K562 (cell line): ENCODE measurements at regions not wholly inside any gene's neighbourhood (a gene's known extent, or its start where the extent isn't known, plus 50 kb on each side); places are given as distances from the start of the nearest gene placed in this dataset.

Source experiments
- ATAC-seq: fragments of 200-7000 bp; cut with Tn5 transposase; 3 replicates; pipeline ENCODE4 v1.9.1; 2020; ENCODE audit warnings: moderate library complexity
- BruUV-seq: library from RNA; stranded (reverse); fragments of 400-500 nt; replicated peaks from 2 replicates; lab custom pipeline; 2021; lab: Mats Ljungman, UMichigan
- CTCF ChIA-PET: fragments of 300-600 bp; formaldehyde crosslinking; extraction: SDS; loops from one replicate; lab custom pipeline; 2021; ENCODE audit warnings: low intra/inter-chr PET ratio; lab: Yijun Ruan, JAX
- POLR2A ChIA-PET: fragments of 300-600, 350-650 bp; sonication (Branson Sonifier 250); formaldehyde crosslinking; extraction: SDS; loops from one replicate; lab custom pipeline; 2021; ENCODE audit warnings: antibody characterized with exemption, inconsistent platforms; lab: Yijun Ruan, JAX
- DNase-seq, 4 experiments: peaks; one replicate each; pipeline versions ENCODE4 v3.0.0 to v3.0.0-alpha.2; 2011 to 2018; ENCODE audit warnings: low spot score in 3 of 4, mixed read lengths in 3 of 4; ENCODE audit errors: extremely low read depth in 1 of 4
- FAIRE-seq: peaks from 2 replicates; lab custom pipeline; 2011; peaks lifted over from hg19 to GRCh38; lab: Jason Lieb, UNC
- H2AFZ ChIP-seq: 2 replicates; pipeline ENCODE4 v1.6.0; 2011; ENCODE audit warnings: low read depth, low read length, control low read depth, inconsistent platforms
- H3K27ac ChIP-seq: fragments of 200-600 bp; 3 replicates; pipeline ENCODE4 v1.8.0; 2011; ENCODE audit warnings: low read depth, mild to moderate bottlenecking, control low read depth, inconsistent platforms, low read length, moderate library complexity, mixed read lengths; ENCODE audit errors: extremely low read depth
- H3K27me3 ChIP-seq, 2 experiments: fragments of 300-600 bp in 1 of 2; 2 replicates in 1 of 2; 3 replicates in 1 of 2; pipeline versions ENCODE4 v1.6.0 to v1.8.0; 2011; ENCODE audit warnings: inconsistent platforms in 2 of 2, low read length in 2 of 2, mild to moderate bottlenecking in 1 of 2, mixed read lengths in 1 of 2, moderate library complexity in 1 of 2; ENCODE audit not compliant: control insufficient read depth in 2 of 2, insufficient read depth in 2 of 2
- H3K36me3 ChIP-seq: fragments of 300-600 bp; 3 replicates; pipeline ENCODE4 v1.8.0; 2011; ENCODE audit warnings: mild to moderate bottlenecking, low read length, inconsistent platforms; ENCODE audit not compliant: control insufficient read depth, insufficient read depth
- H3K4me1 ChIP-seq, 2 experiments: fragments of 200-600 bp in 1 of 2; replicated peaks in 1 of 2; 2 replicates in 1 of 2; 3 replicates in 1 of 2; pipeline versions ENCODE4 v1.5.1 to v1.8.0; 2011; ENCODE audit warnings: inconsistent platforms in 2 of 2, low read length in 2 of 2, mild to moderate bottlenecking in 1 of 2, mixed read lengths in 1 of 2, moderate library complexity in 1 of 2; ENCODE audit not compliant: control insufficient read depth in 2 of 2, insufficient read depth in 2 of 2
- H3K4me2 ChIP-seq: 2 replicates; pipeline ENCODE4 v1.6.1; 2011; ENCODE audit warnings: low read length, control low read depth, inconsistent platforms, mixed read lengths; ENCODE audit not compliant: insufficient read depth
- H3K4me3 ChIP-seq: fragments of 200-600 bp; sonication (generic), shearing (Covaris generic); 2 replicates; pipeline ENCODE4 v1.5.1; 2016; ENCODE audit warnings: control low read depth, inconsistent platforms
- H3K79me2 ChIP-seq: fragments of 200-600 bp; 3 replicates; pipeline ENCODE4 v1.8.0; 2011; ENCODE audit warnings: low read length, inconsistent platforms; ENCODE audit not compliant: control insufficient read depth, insufficient read depth
- H3K9ac ChIP-seq, 2 experiments: 2 replicates each; pipeline versions ENCODE4 v1.6.0 to v1.6.1; 2011; ENCODE audit warnings: low read depth in 2 of 2, low read length in 2 of 2, control low read depth in 1 of 2, inconsistent platforms in 1 of 2, mild to moderate bottlenecking in 1 of 2, mixed read lengths in 1 of 2; ENCODE audit not compliant: insufficient read depth in 1 of 2
- H3K9me1 ChIP-seq: one replicate; pipeline ENCODE4 v1.6.0; 2011; ENCODE audit warnings: inconsistent platforms, mild to moderate bottlenecking, low read length, moderate library complexity; ENCODE audit not compliant: control insufficient read depth, insufficient read depth
- H3K9me3 ChIP-seq: replicated peaks from 2 replicates; pipeline ENCODE4 v1.5.1; 2011; ENCODE audit warnings: low read depth, low read length, inconsistent platforms; ENCODE audit not compliant: control insufficient read depth, insufficient read depth
- H4K20me1 ChIP-seq: replicated peaks from 2 replicates; pipeline ENCODE4 v1.6.1; 2011; ENCODE audit warnings: low read length, inconsistent platforms, mixed read lengths; ENCODE audit not compliant: control insufficient read depth, insufficient read depth
- CC2D1A ChIP-seq: fragments of 450-650 bp; IDR thresholded peaks from 2 replicates; pipeline ENCODE4 v1.6.1; 2017; ENCODE audit warnings: mild to moderate bottlenecking
- FOXK1 ChIP-seq: sonication (generic); formaldehyde crosslinking; IDR thresholded peaks from 2 replicates; pipeline ENCODE4 v1.8.0; 2022; ENCODE audit warnings: missing genetic modification reagents, mild to moderate bottlenecking, borderline replicate concordance
- GTF2E2 ChIP-seq: fragments of 200-800 bp; sonication (Bioruptor generic); IDR thresholded peaks from 2 replicates; pipeline ENCODE4 v1.6.1; 2016; ENCODE audit warnings: missing genetic modification characterization, missing compliant biosample characterization
- KAT8 ChIP-seq: fragments of 450-650 bp; IDR thresholded peaks from 2 replicates; pipeline ENCODE4 v1.6.1; 2016; ENCODE audit warnings: low read depth, mild to moderate bottlenecking
- MAZ ChIP-seq, 2 experiments: fragments of 450-650 bp in 1 of 2; sonication (generic) in 1 of 2; formaldehyde crosslinking; IDR thresholded peaks in 1 of 2; conservative IDR thresholded peaks in 1 of 2; 2 replicates each; pipeline versions ENCODE4 v1.4.0 to v1.5.0; 2020; ENCODE audit warnings: mild to moderate bottlenecking in 1 of 2, missing genetic modification reagents in 1 of 2
- NELFE ChIP-seq: IDR thresholded peaks from 2 replicates; pipeline ENCODE4 v1.6.1; 2011; ENCODE audit warnings: mild to moderate bottlenecking; ENCODE audit not compliant: insufficient read depth, insufficient read length
- SMAD4 ChIP-seq: fragments of 250-450 bp; sonication (Bioruptor Pico); conservative IDR thresholded peaks from 2 replicates; pipeline ENCODE4 v1.8.0; 2021; ENCODE audit warnings: inconsistent platforms, mild to moderate bottlenecking, moderate library complexity
- SMC3 ChIP-seq: conservative IDR thresholded peaks from 2 replicates; pipeline ENCODE4 v1.6.1; 2011; ENCODE audit warnings: low read depth, low read length, improper control_type of control experiment; ENCODE audit not compliant: insufficient read depth
- ZNF184 ChIP-seq: sonication (generic); formaldehyde crosslinking; IDR thresholded peaks from 2 replicates; pipeline ENCODE4 v1.5.0; 2020; ENCODE audit warnings: missing genetic modification reagents
- ZNF41 ChIP-seq: fragments of 250-450 bp; sonication (Bioruptor Pico); conservative IDR thresholded peaks from 2 replicates; pipeline ENCODE4 v1.4.0; 2020; ENCODE audit warnings: mild to moderate bottlenecking
- ZNF75A ChIP-seq: fragments of 450-650 bp; formaldehyde crosslinking; IDR thresholded peaks from 2 replicates; pipeline ENCODE4 v1.4.0; 2020; ENCODE audit warnings: mild to moderate bottlenecking
- whole genome bisulfite sequencing: fragments of 100-300 bp; shearing (Covaris generic); methylation state at CpG from one replicate; pipeline ENCODE4 v1.1.6; 2016; ENCODE audit warnings: low coverage, mixed read lengths; ENCODE audit not compliant: insufficient coverage; ENCODE audit errors: missing lambda C conversion rate; 5-methylcytosine and 5-hydroxymethylcytosine counted together
- in situ Hi-C: fragments of 300-500 bp; cut with MboI; formaldehyde crosslinking; loops from 4 replicates; pipeline ENCODE4 v1.15.0; 2018; ENCODE audit warnings: inconsistent platforms, mixed read lengths
- intact Hi-C: fragments of 100-400 bp; cut with micrococcal nuclease; formaldehyde crosslinking; loops from 2 replicates; pipeline ENCODE4 v1.14.2; 2022
- TF ChIP-seq, protein P1 (sequence below): fragments of 450-650 bp; IDR thresholded peaks from 2 replicates; pipeline ENCODE4 v1.6.1; 2016; ENCODE audit warnings: antibody characterized with exemption
- TF ChIP-seq, protein P2 (sequence below), 2 experiments: fragments of 450-650 bp in 1 of 2; IDR thresholded peaks; 2 replicates each; pipeline ENCODE4 v1.6.1; 2011 to 2017; ENCODE audit warnings: low read depth in 2 of 2, antibody characterized with exemption in 1 of 2, borderline replicate concordance in 1 of 2, low read length in 1 of 2, mild to moderate bottlenecking in 1 of 2, mixed read lengths in 1 of 2; ENCODE audit not compliant: control insufficient read depth in 1 of 2
- TF ChIP-seq, protein P3 (sequence below): fragments of 450-650 bp; IDR thresholded peaks from one replicate; pipeline ENCODE4 v1.6.1; 2018; ENCODE audit warnings: mild to moderate bottlenecking, moderate library complexity; ENCODE audit not compliant: partially characterized antibody
- TF ChIP-seq, protein P4 (sequence below): fragments of 250-450 bp; sonication (Bioruptor Pico); IDR thresholded peaks from 2 replicates; pipeline ENCODE4 v1.8.0; 2022; ENCODE audit warnings: moderate library complexity, mild to moderate bottlenecking, inconsistent platforms

DNA sequence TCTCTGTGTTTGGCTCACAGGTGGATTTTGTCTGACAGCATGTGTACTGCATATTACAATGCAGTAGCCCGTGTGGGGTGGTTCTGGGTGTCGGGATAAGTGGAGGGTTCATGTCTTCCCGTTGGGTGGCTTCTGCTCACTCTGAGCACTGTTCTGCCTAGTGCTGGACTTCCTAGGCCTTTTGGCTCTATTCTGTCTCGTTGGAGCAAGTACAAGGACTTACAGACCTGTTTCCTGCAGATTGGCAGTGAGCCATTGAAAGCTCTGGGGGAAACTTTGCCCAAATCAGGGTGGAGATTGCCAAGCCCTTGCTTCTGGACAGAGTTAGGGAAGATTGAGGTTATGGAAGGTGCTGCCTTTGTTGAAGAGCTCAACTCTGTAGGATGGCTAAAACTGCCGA, 91.1 kb upstream of the SLC4A4 start (continued):
- TF ChIP-seq, protein P1, sequence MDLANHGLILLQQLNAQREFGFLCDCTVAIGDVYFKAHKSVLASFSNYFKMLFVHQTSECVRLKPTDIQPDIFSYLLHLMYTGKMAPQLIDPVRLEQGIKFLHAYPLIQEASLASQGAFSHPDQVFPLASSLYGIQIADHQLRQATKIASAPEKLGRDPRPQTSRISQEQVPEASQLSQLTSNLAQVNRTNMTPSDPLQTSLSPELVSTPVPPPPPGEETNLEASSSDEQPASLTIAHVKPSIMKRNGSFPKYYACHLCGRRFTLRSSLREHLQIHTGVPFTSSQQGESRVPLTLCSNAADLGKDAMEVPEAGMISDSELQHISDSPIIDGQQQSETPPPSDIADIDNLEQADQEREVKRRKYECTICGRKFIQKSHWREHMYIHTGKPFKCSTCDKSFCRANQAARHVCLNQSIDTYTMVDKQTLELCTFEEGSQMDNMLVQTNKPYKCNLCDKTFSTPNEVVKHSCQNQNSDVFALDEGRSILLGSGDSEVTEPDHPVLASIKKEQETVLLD: no peak
- TF ChIP-seq KAT8: no peak
- no peak for TF ChIP-seq ZNF41 (CRISPR knock-in tag)

DNA sequence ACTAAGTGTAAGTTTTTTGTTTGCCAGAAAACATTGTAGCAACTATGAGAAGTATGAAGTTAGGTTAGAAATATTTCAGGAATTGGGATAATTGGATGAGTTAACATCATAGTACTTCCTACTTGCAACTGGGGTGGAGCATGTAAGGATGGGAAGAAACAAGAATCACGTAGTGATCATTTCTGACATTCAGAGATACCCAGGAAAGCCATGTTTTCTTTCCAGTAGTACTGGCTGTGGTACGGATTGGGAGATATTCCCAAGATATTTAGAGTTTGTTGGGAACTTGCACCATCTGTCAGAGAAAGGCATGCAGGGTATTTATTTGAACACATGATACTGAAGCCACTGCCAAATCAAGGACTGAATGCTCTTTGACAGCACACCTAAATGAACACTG, 87.6 kb upstream of the SLC4A4 start:
- Histone ChIP-seq H3K4me1 (no peaks in the 10 kb centered on the region), H4K20me1 (no peaks in the 10 kb centered on the region), H3K79me2 (no peaks in the 10 kb centered on the region), H3K9me1 (no peaks in the 10 kb centered on the region), H3K4me3 (no peak overlapping the region), H3K9ac (no peak overlapping the region), H3K36me3 (no peaks in the 10 kb centered on the region), H2AFZ (no peak overlapping the region), H3K27me3 (no peaks in the 10 kb centered on the region), H3K27ac (no peak overlapping the region), H3K9me3 (no peaks in the 10 kb centered on the region), H3K4me2 (no peak overlapping the region)
- no peak for DNase-seq
- WGBS: 0% methylated on average over 2 of the region's 2 CpGs
- BruUV-seq: no TSS peak
- CTCF ChIA-PET: no interaction called here
- FAIRE-seq: no peak
- ATAC-seq: no peak
- POLR2A ChIA-PET: no interaction called here
- in situ Hi-C loops: loop anchor here (25.0 kb wide), 1 partner anchor 461 kb away; no protein-coding TSS in a partner anchor
- intact Hi-C loops: no loop called here
- TF ChIP-seq CC2D1A: no peak
- TF ChIP-seq SMAD4 (CRISPR knock-in tag): no peak
- no peak for TF ChIP-seq SMC3
- TF ChIP-seq, protein P2, sequence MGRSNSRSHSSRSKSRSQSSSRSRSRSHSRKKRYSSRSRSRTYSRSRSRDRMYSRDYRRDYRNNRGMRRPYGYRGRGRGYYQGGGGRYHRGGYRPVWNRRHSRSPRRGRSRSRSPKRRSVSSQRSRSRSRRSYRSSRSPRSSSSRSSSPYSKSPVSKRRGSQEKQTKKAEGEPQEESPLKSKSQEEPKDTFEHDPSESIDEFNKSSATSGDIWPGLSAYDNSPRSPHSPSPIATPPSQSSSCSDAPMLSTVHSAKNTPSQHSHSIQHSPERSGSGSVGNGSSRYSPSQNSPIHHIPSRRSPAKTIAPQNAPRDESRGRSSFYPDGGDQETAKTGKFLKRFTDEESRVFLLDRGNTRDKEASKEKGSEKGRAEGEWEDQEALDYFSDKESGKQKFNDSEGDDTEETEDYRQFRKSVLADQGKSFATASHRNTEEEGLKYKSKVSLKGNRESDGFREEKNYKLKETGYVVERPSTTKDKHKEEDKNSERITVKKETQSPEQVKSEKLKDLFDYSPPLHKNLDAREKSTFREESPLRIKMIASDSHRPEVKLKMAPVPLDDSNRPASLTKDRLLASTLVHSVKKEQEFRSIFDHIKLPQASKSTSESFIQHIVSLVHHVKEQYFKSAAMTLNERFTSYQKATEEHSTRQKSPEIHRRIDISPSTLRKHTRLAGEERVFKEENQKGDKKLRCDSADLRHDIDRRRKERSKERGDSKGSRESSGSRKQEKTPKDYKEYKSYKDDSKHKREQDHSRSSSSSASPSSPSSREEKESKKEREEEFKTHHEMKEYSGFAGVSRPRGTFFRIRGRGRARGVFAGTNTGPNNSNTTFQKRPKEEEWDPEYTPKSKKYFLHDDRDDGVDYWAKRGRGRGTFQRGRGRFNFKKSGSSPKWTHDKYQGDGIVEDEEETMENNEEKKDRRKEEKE (IDR thresholded peaks at IDR 0.05; ENCODE audit: borderline replicate concordance in 1 of 2, control insufficient read depth in 1 of 2, low read depth in 2 of 2, low read length in 1 of 2): no peak
- TF ChIP-seq, protein P3, sequence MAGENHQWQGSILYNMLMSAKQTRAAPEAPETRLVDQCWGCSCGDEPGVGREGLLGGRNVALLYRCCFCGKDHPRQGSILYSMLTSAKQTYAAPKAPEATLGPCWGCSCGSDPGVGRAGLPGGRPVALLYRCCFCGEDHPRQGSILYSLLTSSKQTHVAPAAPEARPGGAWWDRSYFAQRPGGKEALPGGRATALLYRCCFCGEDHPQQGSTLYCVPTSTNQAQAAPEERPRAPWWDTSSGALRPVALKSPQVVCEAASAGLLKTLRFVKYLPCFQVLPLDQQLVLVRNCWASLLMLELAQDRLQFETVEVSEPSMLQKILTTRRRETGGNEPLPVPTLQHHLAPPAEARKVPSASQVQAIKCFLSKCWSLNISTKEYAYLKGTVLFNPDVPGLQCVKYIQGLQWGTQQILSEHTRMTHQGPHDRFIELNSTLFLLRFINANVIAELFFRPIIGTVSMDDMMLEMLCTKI: no peak
- no peak for TF ChIP-seq ZNF184
- TF ChIP-seq GTF2E2 (tag): no peak
- TF ChIP-seq MAZ (CRISPR knock-in tag; conservative IDR thresholded peaks at IDR 0.05 in 1 of 2, IDR thresholded peaks at IDR 0.05 in 1 of 2): no peak
- TF ChIP-seq NELFE: no peak
- TF ChIP-seq, protein P4, sequence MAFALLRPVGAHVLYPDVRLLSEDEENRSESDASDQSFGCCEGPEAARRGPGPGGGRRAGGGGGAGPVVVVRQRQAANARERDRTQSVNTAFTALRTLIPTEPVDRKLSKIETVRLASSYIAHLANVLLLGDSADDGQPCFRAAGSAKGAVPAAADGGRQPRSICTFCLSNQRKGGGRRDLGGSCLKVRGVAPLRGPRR: no peak
- no peak for TF ChIP-seq ZNF75A
- TF ChIP-seq FOXK1 (CRISPR knock-in tag): no peak
